GM23338 (cell line): ENCODE measurements at regions not wholly inside any gene's neighbourhood (a gene's known extent, or its start where the extent isn't known, plus 50 kb on each side); places are given as distances from the start of the nearest gene placed in this dataset.

Source experiments
- EZH2 ChIP-seq: fragments of 200-600 bp; sonication (generic); IDR thresholded peaks from one replicate; pipeline ENCODE4 v1.8.0; 2017; ENCODE audit warnings: antibody characterized with exemption, mild to moderate bottlenecking, low read depth; ENCODE audit not compliant: unreplicated experiment
- EZH2phosphoT487 ChIP-seq: fragments of 200-600 bp; sonication (generic); IDR thresholded peaks from one replicate; pipeline ENCODE4 v1.8.1; 2018; ENCODE audit warnings: antibody characterized with exemption; ENCODE audit not compliant: unreplicated experiment
- POLR2AphosphoS5 ChIP-seq: IDR thresholded peaks from 2 replicates; pipeline ENCODE4 v1.6.1; 2016; ENCODE audit warnings: antibody characterized with exemption, low read depth
- ZNF114 ChIP-seq: fragments of 250-450 bp; sonication (Bioruptor Pico); IDR thresholded peaks from 2 replicates; pipeline ENCODE4 v1.5.0; 2020; ENCODE audit warnings: mild to moderate bottlenecking, moderate library complexity
- TF ChIP-seq, protein P1 (sequence below), 2 experiments: fragments of 200-600 bp in 1 of 2; sonication (generic) in 1 of 2; conservative IDR thresholded peaks; 2 replicates each; pipeline versions ENCODE4 v1.5.1 to v1.6.1; 2016 to 2017; ENCODE audit warnings: antibody characterized with exemption in 2 of 2, low read depth in 2 of 2, mild to moderate bottlenecking in 2 of 2, moderate library complexity in 1 of 2
- TF ChIP-seq, protein P2 (sequence below): IDR thresholded peaks from one replicate; pipeline ENCODE4 v1.6.1; 2018; ENCODE audit warnings: antibody characterized with exemption; ENCODE audit not compliant: unreplicated experiment

DNA sequence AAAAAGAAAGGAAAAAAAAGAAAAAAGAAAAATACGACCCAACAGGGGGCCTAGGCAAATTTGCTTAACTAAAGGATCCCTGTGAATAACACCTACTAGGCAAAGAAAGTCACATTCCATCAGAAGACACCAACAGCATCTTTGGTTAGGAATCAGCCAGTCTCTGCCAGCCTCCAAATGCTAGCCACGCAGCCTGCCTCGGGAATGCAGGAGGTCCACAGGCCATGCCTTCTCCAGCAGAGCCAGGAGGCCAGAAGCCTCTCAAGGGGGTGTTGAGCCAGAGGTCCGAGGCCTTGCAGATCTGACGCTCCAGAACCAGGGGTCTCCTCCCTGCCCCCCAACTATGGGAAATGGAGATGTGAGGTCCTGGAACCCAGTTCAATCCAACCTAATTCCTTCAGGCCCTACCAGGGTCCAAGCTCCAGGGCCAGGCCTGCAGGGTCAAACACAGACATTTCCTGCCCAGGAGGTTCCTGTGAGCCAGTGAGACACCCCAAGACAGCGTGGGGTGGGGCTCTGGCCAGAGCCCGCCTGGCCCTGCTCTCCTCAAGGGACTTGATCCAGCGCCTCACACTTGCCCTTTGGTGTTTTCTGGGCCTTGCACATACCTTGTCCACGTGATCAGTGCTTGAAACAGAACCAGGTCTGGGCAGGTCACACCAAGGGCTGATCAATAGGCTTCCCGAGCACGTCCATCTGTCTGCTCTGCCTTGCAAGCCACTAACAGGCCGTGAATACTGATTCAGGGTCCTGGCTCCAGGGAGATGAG lies 289.6 kb upstream of the ID2 start:
- TF ChIP-seq, protein P1, sequence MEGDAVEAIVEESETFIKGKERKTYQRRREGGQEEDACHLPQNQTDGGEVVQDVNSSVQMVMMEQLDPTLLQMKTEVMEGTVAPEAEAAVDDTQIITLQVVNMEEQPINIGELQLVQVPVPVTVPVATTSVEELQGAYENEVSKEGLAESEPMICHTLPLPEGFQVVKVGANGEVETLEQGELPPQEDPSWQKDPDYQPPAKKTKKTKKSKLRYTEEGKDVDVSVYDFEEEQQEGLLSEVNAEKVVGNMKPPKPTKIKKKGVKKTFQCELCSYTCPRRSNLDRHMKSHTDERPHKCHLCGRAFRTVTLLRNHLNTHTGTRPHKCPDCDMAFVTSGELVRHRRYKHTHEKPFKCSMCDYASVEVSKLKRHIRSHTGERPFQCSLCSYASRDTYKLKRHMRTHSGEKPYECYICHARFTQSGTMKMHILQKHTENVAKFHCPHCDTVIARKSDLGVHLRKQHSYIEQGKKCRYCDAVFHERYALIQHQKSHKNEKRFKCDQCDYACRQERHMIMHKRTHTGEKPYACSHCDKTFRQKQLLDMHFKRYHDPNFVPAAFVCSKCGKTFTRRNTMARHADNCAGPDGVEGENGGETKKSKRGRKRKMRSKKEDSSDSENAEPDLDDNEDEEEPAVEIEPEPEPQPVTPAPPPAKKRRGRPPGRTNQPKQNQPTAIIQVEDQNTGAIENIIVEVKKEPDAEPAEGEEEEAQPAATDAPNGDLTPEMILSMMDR (conservative IDR thresholded peaks at IDR 0.05; ENCODE audit: low read depth in 2 of 2) = no peak
- TF ChIP-seq EZH2 (no peak), EZH2phosphoT487 (no peak), POLR2AphosphoS5 (no peak), ZNF114 (CRISPR knock-in tag) (no peak; the same call in 1 of the 2 replicates)
- TF ChIP-seq, protein P2, sequence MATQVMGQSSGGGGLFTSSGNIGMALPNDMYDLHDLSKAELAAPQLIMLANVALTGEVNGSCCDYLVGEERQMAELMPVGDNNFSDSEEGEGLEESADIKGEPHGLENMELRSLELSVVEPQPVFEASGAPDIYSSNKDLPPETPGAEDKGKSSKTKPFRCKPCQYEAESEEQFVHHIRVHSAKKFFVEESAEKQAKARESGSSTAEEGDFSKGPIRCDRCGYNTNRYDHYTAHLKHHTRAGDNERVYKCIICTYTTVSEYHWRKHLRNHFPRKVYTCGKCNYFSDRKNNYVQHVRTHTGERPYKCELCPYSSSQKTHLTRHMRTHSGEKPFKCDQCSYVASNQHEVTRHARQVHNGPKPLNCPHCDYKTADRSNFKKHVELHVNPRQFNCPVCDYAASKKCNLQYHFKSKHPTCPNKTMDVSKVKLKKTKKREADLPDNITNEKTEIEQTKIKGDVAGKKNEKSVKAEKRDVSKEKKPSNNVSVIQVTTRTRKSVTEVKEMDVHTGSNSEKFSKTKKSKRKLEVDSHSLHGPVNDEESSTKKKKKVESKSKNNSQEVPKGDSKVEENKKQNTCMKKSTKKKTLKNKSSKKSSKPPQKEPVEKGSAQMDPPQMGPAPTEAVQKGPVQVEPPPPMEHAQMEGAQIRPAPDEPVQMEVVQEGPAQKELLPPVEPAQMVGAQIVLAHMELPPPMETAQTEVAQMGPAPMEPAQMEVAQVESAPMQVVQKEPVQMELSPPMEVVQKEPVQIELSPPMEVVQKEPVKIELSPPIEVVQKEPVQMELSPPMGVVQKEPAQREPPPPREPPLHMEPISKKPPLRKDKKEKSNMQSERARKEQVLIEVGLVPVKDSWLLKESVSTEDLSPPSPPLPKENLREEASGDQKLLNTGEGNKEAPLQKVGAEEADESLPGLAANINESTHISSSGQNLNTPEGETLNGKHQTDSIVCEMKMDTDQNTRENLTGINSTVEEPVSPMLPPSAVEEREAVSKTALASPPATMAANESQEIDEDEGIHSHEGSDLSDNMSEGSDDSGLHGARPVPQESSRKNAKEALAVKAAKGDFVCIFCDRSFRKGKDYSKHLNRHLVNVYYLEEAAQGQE = no peak
